ENCODE measurements at regions not wholly inside any gene's neighbourhood (a gene's known extent, or its start where the extent isn't known, plus 50 kb on each side); places are given as distances from the start of the nearest gene placed in this dataset.

DNA sequence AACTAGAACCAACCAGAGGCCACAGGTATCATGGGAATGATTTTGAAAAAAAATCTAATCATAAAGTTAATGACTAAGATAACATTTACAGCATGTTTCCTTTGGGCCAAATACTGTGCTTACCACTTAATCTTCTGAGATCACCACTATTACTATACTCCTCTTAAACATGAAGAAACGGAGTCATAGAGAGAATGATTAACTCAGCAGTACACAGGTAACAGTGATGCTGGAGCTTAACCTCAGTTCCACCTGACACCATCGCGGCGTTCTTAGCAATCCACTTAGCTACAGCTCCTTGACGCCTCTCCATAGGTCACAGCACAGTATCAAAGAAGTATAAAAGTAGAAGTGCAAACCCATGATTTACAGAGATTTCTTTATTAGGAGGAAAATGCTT is 592.6 kb upstream of the SLIT2 start:
- Histone ChIP-seq H3K4me1 (ENCODE audit: control insufficient read depth, insufficient read depth, low read length) (no peaks in the 10 kb centered on the region), H3K4me3 (ENCODE audit: low read length) (no peak overlapping the region), H3K9me3 (ENCODE audit: control insufficient read depth, low read length) (no peaks in the 10 kb centered on the region), H3K27me3 (replicated peaks; ENCODE audit: control insufficient read depth, insufficient read depth, low read length) (no peaks in the 10 kb centered on the region), H3K9ac (ENCODE audit: low read length) (no peak overlapping the region), H3K36me3 (ENCODE audit: control insufficient read depth, insufficient read depth, low read length, severe bottlenecking) (no peaks in the 10 kb centered on the region)
- no peak for DNase-seq (ENCODE audit: low read depth)

DNA sequence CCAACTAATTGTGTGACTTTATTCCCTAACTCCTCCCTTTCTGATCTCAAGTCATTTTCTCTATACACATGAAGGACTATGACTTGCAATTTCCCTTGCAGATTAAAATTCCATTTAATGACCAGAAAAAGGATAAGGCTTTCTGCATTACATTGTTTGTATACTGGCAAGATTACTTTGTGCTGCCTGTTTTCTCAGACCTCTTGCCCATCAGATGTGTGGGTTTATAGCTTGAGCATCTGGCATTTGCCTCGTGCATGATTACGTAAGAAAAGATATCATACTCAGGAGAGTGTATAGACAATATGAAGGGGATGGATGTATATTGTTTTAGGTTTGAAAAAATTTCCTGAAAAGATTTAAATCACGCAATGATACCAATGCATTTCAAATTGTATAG is 593.8 kb upstream of the SLIT2 start:
- no peak overlapping the region for H3K4me3 ChIP-seq (ENCODE audit: low read length)
- no peak overlapping the region for H3K9ac ChIP-seq (ENCODE audit: low read length)
- H3K9me3 ChIP-seq (ENCODE audit: control insufficient read depth, low read length), result no peaks in the 10 kb centered on the region
- no peaks in the 10 kb centered on the region for H3K36me3 ChIP-seq (ENCODE audit: control insufficient read depth, insufficient read depth, low read length, severe bottlenecking)
- no peaks in the 10 kb centered on the region for H3K4me1 ChIP-seq (ENCODE audit: control insufficient read depth, insufficient read depth, low read length)
- DNase-seq (ENCODE audit: low read depth), result peak; percentile 37
- no peaks in the 10 kb centered on the region for H3K27me3 ChIP-seq (replicated peaks; ENCODE audit: control insufficient read depth, insufficient read depth, low read length)

DNA sequence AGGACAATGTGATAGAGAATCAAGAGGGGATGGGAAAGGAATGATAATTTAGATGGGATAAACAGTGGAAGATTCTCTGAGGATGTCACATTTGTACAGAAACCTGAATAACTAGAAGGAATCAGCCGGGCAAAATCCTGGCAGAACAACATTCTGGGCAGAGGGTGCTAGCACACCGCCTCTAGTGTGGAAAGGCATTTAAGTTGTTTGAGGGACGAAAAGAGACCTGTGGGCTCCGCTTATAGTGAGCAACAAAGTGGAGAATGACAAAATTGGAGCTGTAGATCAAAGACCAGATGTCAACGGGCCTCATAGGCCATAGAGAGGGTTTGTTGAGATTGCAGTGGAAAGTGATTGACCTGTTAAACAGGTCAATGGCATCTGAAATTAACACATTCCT is 596.0 kb upstream of the SLIT2 start:
- H3K9ac ChIP-seq (ENCODE audit: low read length), result no peak overlapping the region
- H3K4me3 ChIP-seq (ENCODE audit: low read length), result no peak overlapping the region
- H3K9me3 ChIP-seq (ENCODE audit: control insufficient read depth, low read length), result no peaks in the 10 kb centered on the region
- no peak for DNase-seq (ENCODE audit: low read depth)
- H3K27me3 ChIP-seq (replicated peaks; ENCODE audit: control insufficient read depth, insufficient read depth, low read length), result no peaks in the 10 kb centered on the region
- H3K4me1 ChIP-seq (ENCODE audit: control insufficient read depth, insufficient read depth, low read length), result peaks cover 4% of the 10 kb centered on the region
- H3K36me3 ChIP-seq (ENCODE audit: control insufficient read depth, insufficient read depth, low read length, severe bottlenecking), result no peaks in the 10 kb centered on the region

DNA sequence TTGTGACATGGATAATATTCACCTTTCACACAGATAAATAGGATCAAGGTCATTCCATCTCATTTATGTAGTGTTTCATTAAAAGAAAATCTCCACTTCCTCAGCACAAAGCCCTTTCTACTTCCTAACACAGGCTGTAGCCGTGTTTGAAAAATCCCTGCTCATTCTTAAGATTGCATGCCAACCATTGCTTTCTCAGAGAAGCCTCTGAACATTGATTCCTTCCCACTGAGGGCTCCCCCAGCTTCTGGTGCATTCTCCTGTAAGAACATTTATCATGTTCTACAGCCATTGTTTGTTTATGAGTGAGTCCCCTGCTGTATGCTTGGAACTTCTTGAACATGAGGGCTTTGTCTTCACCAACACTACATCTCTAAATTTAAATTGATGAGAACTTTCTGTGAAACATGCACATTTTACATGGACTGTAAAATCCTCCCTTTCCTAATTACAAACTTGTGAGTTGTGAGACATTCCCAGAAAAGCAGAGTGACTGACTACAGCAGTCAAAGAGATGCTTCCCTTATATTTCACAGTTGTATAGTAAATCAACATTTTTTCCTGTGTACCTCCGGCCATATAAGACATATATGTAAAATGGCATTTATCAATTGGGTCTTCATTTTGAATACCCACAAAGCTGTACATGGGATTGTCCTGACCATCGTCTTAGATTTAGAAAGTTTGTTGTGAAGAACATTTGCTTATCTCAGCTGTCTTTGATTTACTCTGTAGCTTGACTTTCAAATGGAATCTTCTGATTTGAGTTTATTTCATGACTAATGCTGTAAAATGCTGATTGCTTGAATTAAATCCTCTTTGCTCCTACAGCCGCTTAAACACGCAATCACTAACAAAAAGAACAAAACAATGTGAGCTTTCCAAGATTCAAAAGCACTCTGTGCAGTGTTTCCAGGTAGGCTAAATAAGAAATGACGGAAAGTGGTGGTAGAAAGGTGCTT is 600.5 kb upstream of the SLIT2 start:
- H3K27me3 ChIP-seq (replicated peaks; ENCODE audit: control insufficient read depth, insufficient read depth, low read length), result no peaks in the 10 kb centered on the region
- H3K4me1 ChIP-seq (ENCODE audit: control insufficient read depth, insufficient read depth, low read length), result peaks cover 4% of the 10 kb centered on the region
- H3K4me3 ChIP-seq (ENCODE audit: low read length), result no peak overlapping the region
- peak; percentile 64 for DNase-seq (ENCODE audit: low read depth)
- no peaks in the 10 kb centered on the region for H3K36me3 ChIP-seq (ENCODE audit: control insufficient read depth, insufficient read depth, low read length, severe bottlenecking)
- no peaks in the 10 kb centered on the region for H3K9me3 ChIP-seq (ENCODE audit: control insufficient read depth, low read length)
- no peak overlapping the region for H3K9ac ChIP-seq (ENCODE audit: low read length)

DNA sequence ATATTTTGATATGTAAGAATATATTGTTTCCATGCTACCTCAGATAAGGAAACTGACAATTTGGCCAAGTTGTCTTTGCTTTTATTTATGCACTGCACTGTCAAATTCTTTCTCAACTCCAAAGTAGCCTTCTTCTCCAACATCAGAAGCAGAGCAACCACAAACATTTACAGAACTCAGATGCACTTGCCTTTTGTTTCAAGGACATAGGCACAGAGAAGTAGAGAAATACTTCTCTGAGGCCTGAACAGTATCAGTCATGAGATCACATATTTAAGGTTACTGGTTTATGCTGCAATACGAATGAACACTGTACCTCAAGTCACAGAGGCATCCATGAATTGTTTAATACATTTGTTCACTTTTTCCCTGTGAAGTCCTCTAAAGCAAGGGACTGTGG is 606.1 kb upstream of the SLIT2 start:
- no peak overlapping the region for H3K4me3 ChIP-seq (ENCODE audit: low read length)
- no peaks in the 10 kb centered on the region for H3K9me3 ChIP-seq (ENCODE audit: control insufficient read depth, low read length)
- no peaks in the 10 kb centered on the region for H3K36me3 ChIP-seq (ENCODE audit: control insufficient read depth, insufficient read depth, low read length, severe bottlenecking)
- DNase-seq (ENCODE audit: low read depth), result no peak
- no peaks in the 10 kb centered on the region for H3K27me3 ChIP-seq (replicated peaks; ENCODE audit: control insufficient read depth, insufficient read depth, low read length)
- H3K4me1 ChIP-seq (ENCODE audit: control insufficient read depth, insufficient read depth, low read length), result no peaks in the 10 kb centered on the region
- no peak overlapping the region for H3K9ac ChIP-seq (ENCODE audit: low read length)

- H3K36me3 ChIP-seq (ENCODE audit: control insufficient read depth, insufficient read depth, low read length, severe bottlenecking), result no peaks in the 10 kb centered on the region
- H3K9ac ChIP-seq (ENCODE audit: low read length), result no peak overlapping the region
- no peak overlapping the region for H3K4me3 ChIP-seq (ENCODE audit: low read length)
- H3K27me3 ChIP-seq (replicated peaks; ENCODE audit: control insufficient read depth, insufficient read depth, low read length), result no peaks in the 10 kb centered on the region
- H3K4me1 ChIP-seq (ENCODE audit: control insufficient read depth, insufficient read depth, low read length), result no peaks in the 10 kb centered on the region
- peaks cover 17% of the 10 kb centered on the region for H3K9me3 ChIP-seq (ENCODE audit: control insufficient read depth, low read length)
- peak; percentile 69 for DNase-seq (ENCODE audit: low read depth)
Observed at GRCh38 chr4:19636451-19636850, 615.3 kb upstream of the SLIT2 start.

DNA sequence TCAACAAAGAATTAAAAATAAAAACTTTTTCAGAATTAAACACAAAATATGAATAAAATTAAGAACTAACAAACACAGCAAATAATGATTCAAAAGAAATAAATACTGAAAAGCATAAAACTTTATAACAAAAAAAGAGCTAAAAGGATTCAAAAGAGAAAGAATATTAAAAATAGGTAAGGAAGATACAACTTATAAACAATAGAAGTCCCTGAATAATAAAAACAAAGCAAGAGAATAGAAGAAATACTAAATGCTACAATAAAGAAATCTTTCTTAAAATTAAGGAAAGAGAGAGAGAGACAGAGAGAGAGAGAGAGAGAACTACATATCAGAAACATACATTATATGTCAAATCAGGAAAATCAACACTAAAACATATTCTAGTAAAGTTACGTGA is 619.9 kb upstream of the SLIT2 start:
- Histone ChIP-seq H3K9me3 (ENCODE audit: control insufficient read depth, low read length) (peaks cover 17% of the 10 kb centered on the region), H3K4me1 (ENCODE audit: control insufficient read depth, insufficient read depth, low read length) (no peaks in the 10 kb centered on the region), H3K27me3 (replicated peaks; ENCODE audit: control insufficient read depth, insufficient read depth, low read length) (no peaks in the 10 kb centered on the region), H3K36me3 (ENCODE audit: control insufficient read depth, insufficient read depth, low read length, severe bottlenecking) (no peaks in the 10 kb centered on the region), H3K4me3 (ENCODE audit: low read length) (no peak overlapping the region), H3K9ac (ENCODE audit: low read length) (no peak overlapping the region)
- no peak for DNase-seq (ENCODE audit: low read depth)

DNA sequence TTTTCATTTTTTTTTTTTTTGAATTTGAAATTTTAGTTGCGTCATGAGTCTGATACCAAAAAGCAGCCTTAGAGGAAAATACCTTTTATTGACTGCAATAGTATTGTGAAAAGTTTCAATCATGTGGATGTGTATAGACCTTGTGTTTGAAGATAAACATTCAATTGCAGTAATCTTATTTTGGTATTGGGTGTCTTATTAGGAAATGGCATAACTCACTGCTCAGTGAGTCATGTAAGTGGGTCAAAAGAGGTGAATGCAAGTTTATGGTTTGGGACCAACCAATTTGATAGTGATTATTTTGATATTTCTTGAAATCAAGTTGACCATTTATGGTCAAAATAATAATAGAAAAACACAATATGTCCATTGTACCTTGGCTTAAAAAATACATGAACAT is 627.8 kb upstream of the SLIT2 start:
- Histone ChIP-seq H3K4me3 (ENCODE audit: low read length) (no peak overlapping the region), H3K27me3 (replicated peaks; ENCODE audit: control insufficient read depth, insufficient read depth, low read length) (no peaks in the 10 kb centered on the region), H3K4me1 (ENCODE audit: control insufficient read depth, insufficient read depth, low read length) (peaks cover 7% of the 10 kb centered on the region), H3K36me3 (ENCODE audit: control insufficient read depth, insufficient read depth, low read length, severe bottlenecking) (no peaks in the 10 kb centered on the region), H3K9me3 (ENCODE audit: control insufficient read depth, low read length) (no peaks in the 10 kb centered on the region), H3K9ac (ENCODE audit: low read length) (no peak overlapping the region)
- DNase-seq (ENCODE audit: low read depth), result peak; percentile 13

DNA sequence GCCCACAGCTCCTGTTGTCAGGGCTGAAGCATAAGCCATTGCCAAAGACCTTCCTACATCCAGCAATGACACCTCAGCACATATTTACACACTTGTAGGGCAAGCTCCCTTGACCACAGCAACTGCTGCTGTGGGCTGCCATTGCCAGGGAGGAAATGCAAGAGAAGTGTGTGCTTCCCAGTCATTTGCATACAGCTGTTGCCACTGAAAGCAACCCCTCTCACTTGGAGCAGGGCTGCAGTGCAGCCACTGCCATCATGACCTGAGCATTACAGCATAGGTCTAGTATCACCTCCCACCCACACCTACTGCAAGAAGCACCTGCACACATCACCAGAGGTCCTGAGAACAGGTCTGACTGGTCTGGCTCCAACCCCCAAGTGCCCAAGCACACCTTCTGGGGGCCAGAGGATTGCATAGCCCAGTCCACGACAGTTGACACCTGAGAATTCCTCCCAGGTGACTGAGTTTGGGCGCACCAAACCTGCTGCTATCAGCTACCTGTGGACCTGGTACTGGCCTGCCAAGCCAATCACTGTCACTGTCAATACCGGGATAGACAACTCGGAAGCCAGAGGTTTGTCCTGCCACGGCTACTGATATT is 636.5 kb upstream of the SLIT2 start:
- Histone ChIP-seq H3K36me3 (ENCODE audit: control insufficient read depth, insufficient read depth, low read length, severe bottlenecking) (no peaks in the 10 kb centered on the region), H3K4me3 (ENCODE audit: low read length) (no peak overlapping the region), H3K27me3 (replicated peaks; ENCODE audit: control insufficient read depth, insufficient read depth, low read length) (no peaks in the 10 kb centered on the region), H3K9ac (ENCODE audit: low read length) (no peak overlapping the region), H3K4me1 (ENCODE audit: control insufficient read depth, insufficient read depth, low read length) (no peaks in the 10 kb centered on the region), H3K9me3 (ENCODE audit: control insufficient read depth, low read length) (peaks cover 4% of the 10 kb centered on the region)
- no peak for DNase-seq (ENCODE audit: low read depth)

DNA sequence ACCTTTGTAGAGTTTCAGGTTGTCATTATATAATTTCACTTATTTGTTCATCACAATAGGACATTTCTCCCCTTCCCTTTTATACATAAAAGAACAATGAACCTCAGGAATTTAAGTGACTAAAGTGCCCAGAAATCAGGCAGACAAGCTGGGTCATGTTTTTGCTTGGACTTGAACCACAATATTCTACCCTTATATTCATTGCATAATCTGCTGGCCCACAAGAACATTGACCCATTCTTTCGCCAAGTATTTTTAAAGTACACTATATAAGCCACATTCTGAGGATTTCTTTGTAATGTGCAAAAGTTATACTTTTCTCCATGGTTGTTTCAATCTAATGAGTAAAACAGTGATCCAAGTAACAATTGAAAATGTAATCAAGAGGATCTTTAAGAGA is 637.5 kb upstream of the SLIT2 start:
- Histone ChIP-seq H3K27me3 (replicated peaks; ENCODE audit: control insufficient read depth, insufficient read depth, low read length) (no peaks in the 10 kb centered on the region), H3K4me3 (ENCODE audit: low read length) (no peak overlapping the region), H3K9me3 (ENCODE audit: control insufficient read depth, low read length) (peaks cover 4% of the 10 kb centered on the region), H3K9ac (ENCODE audit: low read length) (no peak overlapping the region), H3K4me1 (ENCODE audit: control insufficient read depth, insufficient read depth, low read length) (no peaks in the 10 kb centered on the region), H3K36me3 (ENCODE audit: control insufficient read depth, insufficient read depth, low read length, severe bottlenecking) (no peaks in the 10 kb centered on the region)
- DNase-seq (ENCODE audit: low read depth), result peak; percentile 18

DNA sequence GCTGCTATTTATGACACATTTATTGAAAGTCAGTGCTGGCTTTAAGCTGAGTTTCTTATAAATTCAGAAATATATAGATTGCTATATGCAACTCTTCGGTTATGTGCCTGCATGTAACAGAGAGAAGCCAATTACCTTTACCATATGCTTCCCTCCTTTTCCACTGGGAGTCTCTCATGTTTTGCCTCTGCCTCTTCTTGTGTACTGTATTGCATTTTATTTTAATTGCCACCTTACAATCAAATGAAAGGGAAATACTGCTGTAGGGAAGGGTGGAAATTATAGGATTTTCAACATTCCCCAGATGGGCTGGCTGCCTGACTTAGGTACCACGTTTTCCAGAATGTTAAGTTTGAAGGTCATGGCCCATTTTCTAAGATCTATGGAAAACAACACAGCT is 655.4 kb upstream of the SLIT2 start:
- no peak overlapping the region for H3K4me3 ChIP-seq (ENCODE audit: low read length)
- H3K36me3 ChIP-seq (ENCODE audit: control insufficient read depth, insufficient read depth, low read length, severe bottlenecking), result no peaks in the 10 kb centered on the region
- no peaks in the 10 kb centered on the region for H3K27me3 ChIP-seq (replicated peaks; ENCODE audit: control insufficient read depth, insufficient read depth, low read length)
- no peaks in the 10 kb centered on the region for H3K9me3 ChIP-seq (ENCODE audit: control insufficient read depth, low read length)
- H3K9ac ChIP-seq (ENCODE audit: low read length), result no peak overlapping the region
- no peaks in the 10 kb centered on the region for H3K4me1 ChIP-seq (ENCODE audit: control insufficient read depth, insufficient read depth, low read length)
- DNase-seq (ENCODE audit: low read depth), result no peak
